HK-2 (cell line): ENCODE measurements at regions not wholly inside any gene's neighbourhood (a gene's known extent, or its start where the extent isn't known, plus 50 kb on each side); places are given as distances from the start of the nearest gene placed in this dataset.
A peak's percentile ranks its signal among the peaks of the same experiment; 100 is the strongest.
"Not testable (repeated sequence)": the region's sequence is repeated elsewhere in the genome, so short reads cannot be mapped to it uniquely, and the experiment has no call there.

Experiments used
- DNase-seq: peaks from one replicate; pipeline ENCODE4 v3.0.0-alpha.2; 2018; ENCODE audit not compliant: unreplicated experiment

DNA sequence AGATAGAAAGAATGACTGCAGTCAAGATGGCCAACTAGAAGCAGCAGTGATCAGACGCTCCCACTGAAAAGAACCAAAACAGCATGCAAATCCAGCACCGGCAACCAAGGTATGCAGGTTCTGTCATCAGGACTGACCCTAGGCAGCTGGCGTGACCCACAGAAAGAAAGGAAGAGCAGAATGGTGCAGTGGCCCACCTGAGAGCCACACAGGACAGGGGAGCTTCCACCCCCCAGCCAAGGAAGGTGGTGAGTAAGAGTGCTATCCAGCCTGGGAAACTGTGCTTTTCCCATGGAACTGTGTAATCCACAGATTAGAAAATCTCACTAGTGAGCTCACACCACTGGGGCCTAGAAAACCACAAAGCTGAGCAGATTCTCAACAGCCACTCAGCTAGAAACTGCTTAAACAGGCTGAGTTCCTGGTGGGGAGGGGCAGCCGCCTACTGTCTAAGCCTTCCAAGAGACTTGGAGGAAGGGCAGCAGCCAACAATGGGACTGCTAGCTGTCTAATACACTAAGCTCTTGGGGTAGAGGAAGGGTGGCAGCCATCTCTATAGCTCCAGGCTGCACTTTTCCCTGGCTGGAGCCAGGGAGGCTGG is 127.9 kb downstream of the EVA1A start:
- DNase-seq = peak; percentile 78

DNA sequence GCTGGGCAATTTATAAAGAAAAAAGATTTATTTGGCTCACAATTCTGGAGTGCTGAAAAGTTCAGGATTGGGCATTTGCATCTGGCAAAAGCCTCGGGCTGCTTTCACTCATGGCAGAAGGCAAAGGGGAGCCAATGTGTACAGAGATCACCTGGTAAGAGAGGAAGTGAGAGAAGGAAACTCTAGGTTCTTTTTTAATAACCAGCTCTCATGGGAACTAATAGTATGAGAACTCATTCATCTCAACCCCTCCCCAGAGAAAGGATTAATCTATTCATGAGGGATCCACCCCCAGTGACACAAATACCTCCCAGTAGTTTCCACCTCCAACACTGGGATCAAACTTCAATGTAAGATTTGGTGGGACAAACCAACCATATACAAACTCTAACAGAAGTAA is 129.0 kb downstream of the EVA1A start:
- no peak for DNase-seq

DNA sequence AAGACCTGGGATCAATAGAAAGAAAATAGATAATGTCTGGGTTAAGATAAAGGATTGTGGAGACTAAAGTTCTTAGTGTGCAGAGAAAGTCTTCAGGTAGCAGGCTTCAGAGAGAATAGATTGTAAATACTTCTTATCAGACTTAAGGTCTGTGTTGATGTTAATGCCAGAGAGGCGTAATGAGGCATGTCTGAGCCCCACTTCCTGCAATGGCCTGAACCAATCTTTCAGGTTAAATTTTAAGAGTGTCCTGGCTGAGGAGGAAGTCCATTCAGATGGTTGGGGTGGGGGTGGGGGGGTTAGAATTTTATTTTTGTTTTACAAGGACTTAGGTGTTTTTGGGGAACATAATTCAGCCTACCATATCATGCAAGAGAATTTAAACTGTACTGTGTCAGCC is 129.5 kb downstream of the EVA1A start:
- DNase-seq = peak; percentile 6

DNA sequence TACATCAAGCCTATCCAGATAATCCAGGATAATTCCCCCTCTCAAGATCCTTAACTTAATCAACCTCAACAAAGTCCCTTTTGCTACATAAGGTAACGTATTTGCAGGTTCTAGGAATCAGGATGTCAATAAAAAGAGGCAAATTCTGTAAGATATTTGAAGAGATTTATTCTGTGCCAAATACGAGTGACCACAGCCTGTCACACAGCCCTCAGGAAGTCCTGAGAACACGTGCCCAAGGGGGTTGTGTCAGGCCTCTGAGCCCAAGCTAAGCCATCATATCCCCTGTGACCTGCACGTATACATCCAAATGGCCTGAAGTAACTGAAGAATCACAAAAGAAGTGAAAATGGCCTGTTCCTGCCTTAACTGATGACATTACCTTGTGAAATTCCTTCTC is 130.3 kb downstream of the EVA1A start:
- DNase-seq = not testable (repeated sequence)

DNA sequence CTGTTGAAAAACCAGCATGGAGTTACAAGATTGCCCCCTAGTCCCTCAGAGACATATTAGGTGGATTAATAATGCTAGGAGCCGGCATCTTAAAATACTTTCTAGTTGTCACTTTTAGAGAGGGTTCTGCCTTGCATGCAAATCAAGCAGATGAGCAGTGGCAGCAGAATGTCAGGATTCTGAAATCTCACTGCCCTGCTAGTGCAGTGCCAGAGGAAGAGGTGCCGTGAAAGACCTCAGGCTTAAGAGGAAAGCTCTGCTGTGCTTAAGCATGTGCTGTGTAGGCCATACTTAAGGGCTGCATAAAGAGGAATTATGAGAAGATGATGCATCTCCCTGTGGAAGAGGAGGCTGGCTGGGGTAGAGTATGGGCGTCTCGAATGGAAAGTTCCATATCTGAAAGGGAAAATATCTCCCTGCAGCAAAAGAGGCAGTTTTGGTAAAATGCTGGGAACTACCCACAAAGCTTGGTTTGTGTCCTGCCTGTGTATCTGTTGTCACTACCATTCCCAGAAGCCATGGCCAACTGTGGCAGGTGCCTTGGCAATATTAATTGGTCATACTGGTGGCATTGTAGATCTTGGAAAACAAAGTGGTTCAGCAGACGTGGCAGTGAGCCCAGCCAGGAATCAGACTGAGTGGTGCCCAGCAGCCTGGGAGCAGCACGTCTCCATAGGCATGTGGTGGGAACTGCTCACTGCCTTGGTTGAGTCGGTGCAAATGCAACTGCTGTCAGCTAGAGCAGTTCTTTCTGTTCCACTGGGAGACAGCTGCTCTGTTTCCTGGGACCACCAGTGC is 131.9 kb downstream of the EVA1A start:
- no peak for DNase-seq

DNA sequence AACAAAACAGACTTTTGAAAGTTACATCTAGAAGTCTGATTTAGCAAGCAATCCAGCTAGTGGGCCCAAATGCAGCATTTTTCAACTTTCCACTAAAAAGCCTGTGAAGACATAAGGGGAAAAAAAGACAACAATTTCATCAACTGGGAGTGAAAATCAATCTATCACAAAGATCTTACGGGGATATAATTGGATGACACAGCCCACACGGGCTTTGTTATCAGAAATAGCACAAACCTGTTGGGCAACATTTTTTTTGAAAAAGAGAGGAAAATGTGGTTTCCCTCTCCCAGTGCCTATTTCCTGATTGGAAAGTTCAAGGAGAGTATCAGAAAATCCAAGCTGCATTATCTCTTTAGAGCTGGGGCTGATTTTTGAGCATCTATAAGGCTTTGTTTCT is 132.7 kb downstream of the EVA1A start:
- no peak for DNase-seq

DNA sequence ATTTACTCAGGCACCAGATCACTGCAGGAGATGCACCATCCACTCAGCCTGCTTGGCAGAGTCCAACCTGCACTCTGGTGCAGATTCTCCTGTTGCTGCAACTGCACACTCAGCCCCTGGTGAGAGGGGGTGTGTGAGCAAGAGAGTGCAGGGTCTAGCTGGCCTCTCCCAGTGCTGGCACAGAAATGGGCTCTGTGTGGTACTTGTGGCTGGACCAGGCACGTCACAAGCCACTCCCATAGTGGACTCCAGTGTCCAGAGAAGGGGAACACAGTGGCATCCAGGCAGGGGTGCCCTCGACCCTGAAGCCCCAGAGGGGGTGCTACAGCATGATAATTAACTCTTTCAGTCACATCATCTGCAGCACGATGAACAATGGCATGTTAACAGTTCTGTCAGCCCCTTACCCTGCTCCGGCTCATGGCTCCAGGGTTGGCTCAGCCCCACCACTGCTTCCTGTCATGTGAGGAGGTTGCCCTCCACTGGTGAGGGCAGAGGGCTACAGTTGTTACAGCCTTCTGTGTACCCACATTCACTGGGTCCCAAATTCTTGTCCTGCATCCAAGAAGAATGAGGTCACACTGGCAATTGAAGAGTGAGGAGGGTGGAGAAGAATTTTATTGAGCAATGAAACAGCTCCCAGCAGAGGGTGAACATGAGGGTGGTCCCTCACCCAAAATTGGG is 135.7 kb downstream of the EVA1A start:
- DNase-seq = no peak

DNA sequence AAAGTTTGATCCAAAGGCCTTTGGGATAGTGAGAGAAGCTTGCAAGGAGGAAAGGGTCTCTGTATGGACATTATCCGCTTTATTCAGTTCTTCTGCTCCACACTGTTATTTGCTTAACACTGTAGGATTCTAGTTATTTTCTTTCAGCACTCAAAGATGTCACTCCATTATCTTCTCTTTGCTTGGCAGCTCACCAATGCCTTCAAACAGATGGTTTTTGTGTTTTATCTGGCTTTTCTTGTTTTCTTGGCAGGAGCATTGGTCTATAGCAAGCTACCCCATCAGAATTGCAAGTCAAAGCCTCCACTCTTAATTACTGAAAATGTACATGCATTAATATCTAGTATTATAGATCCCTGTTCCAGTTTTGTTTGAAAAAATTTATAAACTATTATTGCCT is 138.8 kb downstream of the EVA1A start:
- no peak for DNase-seq

DNA sequence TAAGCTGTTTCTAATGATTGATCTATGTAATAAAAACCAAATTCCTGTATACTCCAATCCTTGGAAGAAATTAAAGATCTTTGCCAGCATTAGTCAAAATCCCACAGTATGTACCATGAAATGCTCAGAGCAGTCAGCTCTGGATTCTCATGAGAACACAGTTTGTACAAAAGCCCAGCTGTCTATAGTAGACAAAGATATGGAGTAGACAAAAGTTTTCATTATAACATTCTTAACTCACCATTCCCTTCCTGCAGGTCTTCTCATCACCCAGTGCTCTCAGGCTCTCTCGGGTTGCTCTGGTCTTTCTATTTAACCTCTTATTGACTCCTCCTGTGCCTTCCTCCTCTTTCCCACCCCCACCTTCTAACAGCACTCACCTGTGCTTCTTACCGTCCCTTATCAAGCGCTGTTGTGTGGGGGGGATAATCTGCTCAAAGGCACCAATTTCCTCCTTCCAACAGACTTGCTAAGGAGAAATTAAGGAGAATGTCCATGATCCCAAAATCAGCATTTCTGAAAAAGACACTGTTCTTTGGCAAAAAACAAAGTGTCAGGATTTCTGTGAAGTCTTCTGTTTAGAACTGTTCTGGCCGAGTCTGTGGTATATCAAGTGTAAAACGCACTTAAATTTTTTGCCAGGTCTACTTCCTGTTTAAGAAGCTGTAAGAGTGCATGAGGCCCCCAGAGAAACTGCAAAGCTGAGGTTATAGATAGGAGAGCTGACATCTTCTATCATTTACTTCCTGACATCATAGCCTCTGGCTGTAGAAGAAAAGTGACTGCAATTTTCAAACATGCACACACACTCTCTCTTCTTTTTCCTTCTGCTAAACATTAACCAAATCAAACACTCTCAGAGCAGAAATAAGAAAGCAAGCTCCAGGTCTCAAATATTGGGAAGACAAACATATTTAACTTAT is 144.1 kb downstream of the EVA1A start:
- no peak for DNase-seq

DNA sequence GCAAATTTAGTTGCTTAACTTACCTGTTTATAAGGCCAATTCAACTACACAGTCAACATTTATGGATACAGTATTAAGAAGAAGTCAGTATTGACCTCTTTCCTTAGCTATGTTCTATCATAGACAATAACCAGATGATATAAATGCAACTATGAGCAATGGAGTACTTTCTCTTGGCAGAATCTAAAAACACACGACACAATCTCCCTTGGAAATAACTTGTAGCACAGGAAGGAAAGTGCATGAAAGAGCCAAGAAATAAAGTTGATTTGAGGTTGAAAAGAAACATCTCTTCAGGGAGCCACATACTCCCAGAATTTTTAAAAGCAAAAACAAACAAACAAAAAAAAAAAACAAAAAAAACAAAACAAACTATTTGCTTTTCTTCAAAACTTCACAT is 145.0 kb downstream of the EVA1A start:
- no peak for DNase-seq

DNA sequence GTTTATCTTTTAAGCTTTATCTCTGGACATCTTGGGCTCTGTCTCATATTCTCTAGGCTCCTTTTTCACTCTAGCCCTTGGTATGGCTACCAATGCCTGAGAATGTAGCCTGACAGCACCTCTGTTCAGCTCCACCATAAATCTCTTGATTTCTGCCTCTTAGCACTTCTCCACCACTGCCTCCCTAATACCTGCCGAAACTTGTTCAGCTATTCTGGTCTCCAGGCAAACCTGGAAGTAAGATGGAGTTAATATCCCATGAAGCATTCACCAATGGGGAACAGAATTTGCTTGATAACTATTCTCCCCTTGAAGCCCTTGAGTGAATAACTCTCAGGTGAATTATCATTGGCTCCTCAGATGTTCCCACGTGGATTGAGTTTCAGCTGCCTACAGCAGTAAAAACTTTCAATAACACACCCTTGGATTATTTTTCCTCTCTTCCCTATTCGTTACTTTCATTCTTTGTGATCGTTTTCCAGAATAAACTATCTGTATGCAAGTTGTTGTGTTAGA is 145.6 kb downstream of the EVA1A start:
- DNase-seq = no peak

DNA sequence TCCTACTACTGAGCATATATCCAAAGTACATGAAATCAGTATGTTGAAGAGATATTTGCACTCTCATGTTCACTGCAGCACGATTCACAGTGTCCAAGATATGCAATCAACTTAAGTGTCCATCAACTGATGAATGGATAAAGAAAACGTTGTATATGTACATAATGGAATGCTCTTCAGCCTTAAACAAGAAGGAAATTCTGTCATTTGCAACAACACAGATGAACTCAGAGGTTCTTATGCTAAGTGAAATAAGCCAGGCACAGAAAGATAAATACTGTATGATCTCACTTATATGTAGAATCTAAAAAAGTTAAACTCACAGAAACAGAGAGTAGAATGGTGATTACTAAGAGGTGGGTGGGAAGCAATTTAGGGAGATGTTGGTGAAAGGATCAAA is 149.2 kb downstream of the EVA1A start:
- DNase-seq = no peak

DNA sequence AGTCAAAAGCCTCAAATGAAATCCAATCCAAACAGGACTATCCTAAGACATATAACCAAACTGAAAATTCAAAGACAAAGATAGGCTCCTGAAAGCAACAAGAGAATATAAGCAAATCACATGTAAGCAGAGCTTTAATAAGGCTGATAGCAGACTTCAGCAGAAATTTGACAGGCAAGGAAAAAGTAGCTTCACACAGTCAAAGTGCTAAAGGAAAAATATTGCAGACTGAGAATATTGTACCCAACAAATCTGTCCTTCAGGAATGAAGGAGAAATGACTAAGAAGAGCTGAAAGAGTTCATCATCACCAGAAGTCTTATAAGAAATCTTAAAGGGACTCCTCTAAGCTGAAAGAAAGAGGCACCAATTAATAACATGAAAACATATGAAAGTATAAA is 150.0 kb downstream of the EVA1A start:
- no peak for DNase-seq

DNA sequence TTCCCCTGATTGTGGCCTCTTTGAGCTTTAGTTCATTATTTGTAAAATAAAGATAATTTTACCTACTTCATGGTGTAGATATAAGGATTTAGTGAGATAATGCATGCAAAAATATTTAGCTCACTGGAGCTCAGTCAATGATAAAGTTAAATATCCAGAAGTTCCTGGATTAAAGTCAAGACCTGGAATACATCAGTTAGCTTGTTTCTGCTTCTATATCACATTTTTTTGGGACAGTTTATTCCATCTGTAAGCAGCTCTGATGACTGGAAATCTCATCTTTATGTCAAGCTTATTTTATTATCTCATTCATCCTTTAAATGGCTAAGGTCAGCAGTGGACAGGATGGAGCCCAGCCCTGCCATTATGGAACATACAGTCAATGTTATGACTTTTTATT is 152.0 kb downstream of the EVA1A start:
- no peak for DNase-seq

DNA sequence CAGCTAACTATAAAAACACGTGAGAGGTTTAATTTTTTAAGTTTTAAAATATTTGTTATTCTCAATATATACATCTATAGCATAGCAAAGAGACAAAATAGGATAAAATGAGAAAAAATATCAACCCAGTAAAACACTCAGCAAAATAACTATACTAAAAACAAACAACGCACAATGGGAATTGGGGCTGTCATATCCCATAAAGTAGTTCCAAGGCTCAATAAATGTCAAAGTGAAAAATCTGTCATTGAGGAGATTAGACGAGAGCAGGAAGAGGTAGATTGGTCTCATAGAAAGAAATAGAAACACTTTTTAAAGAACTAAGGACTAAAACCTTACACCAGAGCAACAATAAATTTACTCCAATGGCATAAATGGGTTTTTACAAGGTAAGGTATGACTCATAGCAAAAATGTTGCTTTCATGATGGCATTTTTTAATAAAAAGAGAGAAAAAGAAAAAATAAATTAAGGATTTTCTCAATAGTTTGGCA is 153.7 kb downstream of the EVA1A start:
- no peak for DNase-seq

DNA sequence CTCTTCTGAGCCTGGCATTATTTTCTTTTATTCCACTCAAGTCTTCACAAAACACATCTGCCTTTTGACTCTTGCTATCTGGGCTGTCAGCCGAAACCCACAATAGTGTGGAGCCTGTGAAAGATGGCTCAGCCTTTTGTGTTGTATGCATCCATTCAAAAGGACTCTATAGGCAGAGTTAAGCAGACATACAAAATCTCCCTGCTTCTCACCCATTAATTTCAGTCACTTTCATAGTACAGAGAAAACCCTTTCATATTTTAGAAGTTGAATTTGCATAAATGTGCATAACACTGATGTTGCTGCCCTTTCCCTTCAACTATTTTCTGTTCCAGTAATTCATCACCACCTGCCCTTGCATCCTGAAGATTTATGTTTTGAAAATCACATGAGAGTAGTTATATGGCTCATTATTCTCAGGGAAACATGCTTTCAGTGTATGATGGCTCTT is 154.6 kb downstream of the EVA1A start:
- no peak for DNase-seq

DNA sequence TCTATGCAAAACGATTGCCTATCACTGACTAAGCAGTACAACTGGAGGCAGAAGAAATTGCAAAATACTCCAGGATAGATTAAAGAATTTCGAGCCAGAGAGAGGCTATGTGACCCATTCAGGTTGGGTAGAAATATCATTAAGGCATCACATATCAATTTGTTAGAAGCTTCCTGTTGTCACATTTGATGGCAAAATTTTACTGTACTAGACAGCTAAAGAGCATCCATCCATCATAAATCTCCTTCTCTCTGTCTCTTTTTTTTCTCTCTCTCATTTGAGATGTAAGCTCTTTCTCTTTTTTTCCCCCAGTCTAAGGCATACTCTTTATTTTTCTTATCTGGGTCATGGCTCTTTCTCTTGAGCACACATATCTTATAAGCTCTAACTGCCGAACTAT is 155.7 kb downstream of the EVA1A start:
- no peak for DNase-seq

DNA sequence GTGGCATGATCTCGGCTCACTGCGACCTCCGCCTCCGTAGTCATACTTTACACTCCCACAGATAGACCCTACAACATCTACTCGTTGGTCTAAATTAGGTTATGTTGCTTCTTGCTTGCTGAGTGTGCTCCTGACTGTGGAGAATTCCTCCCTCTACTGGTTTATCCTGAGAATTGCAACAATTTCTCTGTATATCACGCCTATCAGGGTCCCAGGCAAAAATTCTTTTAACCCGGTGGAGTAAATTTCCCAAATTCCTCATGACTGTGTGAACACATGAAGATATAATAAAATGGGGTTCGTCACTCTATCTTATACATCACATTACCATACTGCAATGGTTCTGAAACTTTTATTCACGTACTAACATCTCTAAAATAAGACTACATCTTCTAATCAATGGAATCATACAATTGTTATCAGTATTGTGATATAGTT is 156.7 kb downstream of the EVA1A start:
- DNase-seq = no peak

DNA sequence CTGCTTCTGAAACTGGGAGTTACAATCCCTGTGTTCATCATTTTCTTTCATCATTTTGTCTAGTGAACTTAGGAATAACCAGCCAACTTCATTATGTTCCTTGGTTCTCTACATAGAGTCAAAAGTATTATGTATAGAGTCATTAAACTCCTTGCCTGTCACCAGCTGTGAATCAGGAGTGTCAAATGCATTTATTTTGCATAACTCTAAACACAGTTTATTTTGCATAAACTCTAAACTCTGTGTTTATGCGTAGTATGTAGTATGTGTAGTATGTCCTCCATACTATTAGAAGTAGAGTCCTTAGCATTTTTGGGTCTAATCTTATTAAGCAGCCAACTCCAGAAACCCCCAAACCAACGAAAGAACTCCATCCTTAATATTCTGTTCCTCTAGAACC is 164.4 kb downstream of the EVA1A start:
- no peak for DNase-seq

DNA sequence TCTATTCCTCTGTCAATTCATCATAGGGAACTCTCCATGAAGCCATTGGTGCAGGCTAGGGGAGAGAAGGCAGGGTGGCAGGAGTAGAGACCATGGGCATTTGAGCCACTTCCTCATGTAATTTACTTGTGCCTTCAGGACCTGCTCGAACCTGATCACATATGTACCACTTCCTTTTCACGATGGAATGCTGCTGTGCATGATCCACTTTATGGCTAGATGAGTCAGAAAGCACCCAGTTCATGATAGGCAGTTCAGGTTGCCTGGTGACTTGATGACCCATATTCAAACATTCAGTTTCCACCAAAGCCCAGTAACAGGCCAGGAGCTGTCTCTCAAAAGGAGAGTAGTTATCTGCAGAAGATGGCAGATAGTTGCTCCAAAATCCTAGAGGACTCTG is 166.0 kb downstream of the EVA1A start:
- not testable (repeated sequence) for DNase-seq

DNA sequence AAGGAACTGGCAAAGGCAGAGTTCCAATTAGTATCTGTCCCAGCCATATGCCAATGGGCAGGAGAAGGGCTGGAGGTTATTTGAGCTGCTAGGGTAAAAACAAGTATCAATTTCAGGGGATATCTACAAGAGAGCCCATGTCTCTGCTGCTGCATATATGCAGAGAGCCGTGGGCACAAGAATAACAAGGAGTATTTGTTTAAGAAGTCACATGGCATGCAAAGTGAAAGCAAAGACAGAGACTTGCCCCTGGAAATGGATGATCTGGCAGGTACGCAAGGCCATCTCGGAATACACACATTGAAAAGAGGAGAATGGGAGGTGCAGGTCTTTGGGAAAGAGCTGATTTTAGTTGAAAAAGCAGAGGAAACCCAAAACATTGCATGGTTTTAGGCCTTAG is 170.6 kb downstream of the EVA1A start:
- no peak for DNase-seq

DNA sequence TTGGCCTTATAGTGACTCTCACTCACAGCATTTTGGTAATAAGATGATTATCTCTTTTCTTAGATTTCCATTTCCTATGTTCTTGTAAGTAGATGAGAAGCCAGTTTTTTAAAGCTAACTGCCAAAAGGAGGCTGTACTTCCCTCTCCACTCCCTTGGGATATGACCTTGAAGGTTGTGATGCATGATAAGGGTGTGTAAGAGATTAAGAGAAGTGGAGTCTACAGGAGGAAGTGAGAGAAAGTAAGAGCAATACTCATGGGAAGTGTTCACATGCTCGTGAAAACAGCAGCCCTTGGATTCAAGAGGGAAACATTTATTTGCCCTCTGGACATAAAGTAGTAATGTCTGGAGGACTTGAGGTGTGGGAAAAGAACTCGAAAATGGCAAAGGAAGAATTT is 171.5 kb downstream of the EVA1A start:
- no peak for DNase-seq
